WTC11 (cell line): ENCODE measurements at regions not wholly inside any gene's neighbourhood (a gene's known extent, or its start where the extent isn't known, plus 50 kb on each side); places are given as distances from the start of the nearest gene placed in this dataset.
"Not testable (repeated sequence)": the region's sequence is repeated elsewhere in the genome, so short reads cannot be mapped to it uniquely, and the experiment has no call there.

ENCODE experiments used
- ATAC-seq: fragments of 200-7000 bp; cut with Tn5 transposase; 2 replicates; pipeline ENCODE4 v1.10.0; 2021; ENCODE audit warnings: mild to moderate bottlenecking, moderate library complexity
- CTCF ChIA-PET: fragments of 300-600 bp; sonication (Branson Sonifier 250); formaldehyde crosslinking; loops from one replicate; lab custom pipeline; 2021; ENCODE audit warnings: antibody characterized with exemption; lab: Charles Lee
- POLR2A ChIA-PET: fragments of 350-600 bp; sonication (Branson Sonifier 250); formaldehyde crosslinking; loops from one replicate; lab custom pipeline; 2021; ENCODE audit warnings: antibody characterized with exemption; lab: Charles Lee
- DNase-seq: peaks from one replicate; pipeline ENCODE4 v3.0.0; 2021; ENCODE audit warnings: low spot score
- H3K27ac Mint-ChIP-seq: 2 replicates; pipeline ENCODE4 v1.8.0; 2021; ENCODE audit warnings: mixed read lengths
- H3K27me3 Mint-ChIP-seq: 2 replicates; pipeline ENCODE4 v1.8.0; 2021; ENCODE audit warnings: low read depth, mild to moderate bottlenecking, moderate library complexity, mixed read lengths
- H3K36me3 Mint-ChIP-seq: 2 replicates; pipeline ENCODE4 v1.8.0; 2021; ENCODE audit warnings: mixed read lengths
- H3K4me1 Mint-ChIP-seq: 2 replicates; pipeline ENCODE4 v1.8.0; 2022; ENCODE audit warnings: mixed read lengths
- H3K4me3 Mint-ChIP-seq: 2 replicates; pipeline ENCODE4 v1.8.0; 2021; ENCODE audit warnings: mild to moderate bottlenecking, moderate library complexity, mixed read lengths
- H3K9me3 Mint-ChIP-seq: 2 replicates; pipeline ENCODE4 v1.8.0; 2021; ENCODE audit warnings: mixed read lengths
- ATF1 ChIP-seq: sonication (generic); formaldehyde crosslinking; IDR thresholded peaks from 2 replicates; pipeline ENCODE4 v1.8.1; 2023; ENCODE audit warnings: mild to moderate bottlenecking, moderate library complexity, missing genetic modification reagents
- HMGA2 ChIP-seq: fragments of 250-450 bp; sonication (Bioruptor Pico); IDR thresholded peaks from 2 replicates; pipeline ENCODE4 v1.4.0; 2021; ENCODE audit warnings: mild to moderate bottlenecking, moderate library complexity
- KAT7 ChIP-seq: sonication (generic); formaldehyde crosslinking; IDR thresholded peaks from 2 replicates; pipeline ENCODE4 v1.8.1; 2023; ENCODE audit warnings: missing genetic modification reagents, mild to moderate bottlenecking, borderline replicate concordance
- MYBL2 ChIP-seq: sonication (generic); formaldehyde crosslinking; IDR thresholded peaks from 2 replicates; pipeline ENCODE4 v1.8.1; 2023; ENCODE audit warnings: mild to moderate bottlenecking, moderate library complexity, missing genetic modification reagents
- NFATC4 ChIP-seq: fragments of 250-450 bp; sonication (Bioruptor Pico); IDR thresholded peaks from 2 replicates; pipeline ENCODE4 v1.9.0; 2021; ENCODE audit warnings: mild to moderate bottlenecking
- RORB ChIP-seq: fragments of 250-450 bp; sonication (Bioruptor Pico); IDR thresholded peaks from 2 replicates; pipeline ENCODE4 v1.9.0; 2021; ENCODE audit warnings: mild to moderate bottlenecking
- ZNF317 ChIP-seq: sonication (generic); formaldehyde crosslinking; IDR thresholded peaks from 2 replicates; pipeline ENCODE4 v1.8.1; 2023; ENCODE audit warnings: low read depth, mild to moderate bottlenecking, moderate library complexity, missing genetic modification reagents, borderline replicate concordance
- TF ChIP-seq, protein P1 (sequence below): fragments of 250-450 bp; sonication (Bioruptor Pico); IDR thresholded peaks from 2 replicates; pipeline ENCODE4 v1.9.0; 2021; ENCODE audit warnings: mild to moderate bottlenecking
- TF ChIP-seq, protein P2 (sequence below): sonication (generic); formaldehyde crosslinking; IDR thresholded peaks from 2 replicates; pipeline ENCODE4 v1.8.1; 2022; ENCODE audit warnings: missing genetic modification reagents, borderline replicate concordance
- TF ChIP-seq, protein P3 (sequence below): sonication (generic); formaldehyde crosslinking; IDR thresholded peaks from 2 replicates; pipeline ENCODE4 v1.8.0; 2022; ENCODE audit warnings: mild to moderate bottlenecking, missing genetic modification reagents
- TF ChIP-seq, protein P4 (sequence below): sonication (generic); formaldehyde crosslinking; IDR thresholded peaks from 2 replicates; pipeline ENCODE4 v1.8.1; 2023; ENCODE audit warnings: mild to moderate bottlenecking, missing genetic modification reagents
- TF ChIP-seq, protein P5 (sequence below): sonication (generic); formaldehyde crosslinking; IDR thresholded peaks from 2 replicates; pipeline ENCODE4 v1.8.1; 2022; ENCODE audit warnings: mild to moderate bottlenecking, moderate library complexity, missing genetic modification reagents
- TF ChIP-seq, protein P6 (sequence below): sonication (generic); formaldehyde crosslinking; IDR thresholded peaks from 2 replicates; pipeline ENCODE4 v1.8.1; 2023; ENCODE audit warnings: mild to moderate bottlenecking, moderate library complexity, missing genetic modification reagents

DNA sequence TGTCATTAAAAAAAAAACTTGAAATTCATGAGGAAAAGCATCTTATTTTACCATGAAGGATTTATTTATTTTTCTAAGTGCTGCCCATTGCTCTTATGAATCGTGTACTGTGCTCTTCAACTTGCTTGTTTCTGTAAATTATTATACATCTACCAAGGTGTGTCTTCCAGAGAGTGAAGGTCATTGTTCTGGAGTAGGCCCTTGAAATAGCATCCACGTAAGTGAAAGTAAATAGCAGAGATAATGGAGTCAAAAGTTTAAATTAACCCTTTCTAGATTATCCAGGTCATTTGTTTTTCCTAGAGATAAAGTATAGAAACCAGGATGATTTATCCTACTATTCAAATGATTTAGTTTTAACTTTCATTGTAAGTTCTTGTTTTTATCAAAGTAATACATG is 473.1 kb downstream of the DIRAS2 start (continued):
- TF ChIP-seq, protein P1, sequence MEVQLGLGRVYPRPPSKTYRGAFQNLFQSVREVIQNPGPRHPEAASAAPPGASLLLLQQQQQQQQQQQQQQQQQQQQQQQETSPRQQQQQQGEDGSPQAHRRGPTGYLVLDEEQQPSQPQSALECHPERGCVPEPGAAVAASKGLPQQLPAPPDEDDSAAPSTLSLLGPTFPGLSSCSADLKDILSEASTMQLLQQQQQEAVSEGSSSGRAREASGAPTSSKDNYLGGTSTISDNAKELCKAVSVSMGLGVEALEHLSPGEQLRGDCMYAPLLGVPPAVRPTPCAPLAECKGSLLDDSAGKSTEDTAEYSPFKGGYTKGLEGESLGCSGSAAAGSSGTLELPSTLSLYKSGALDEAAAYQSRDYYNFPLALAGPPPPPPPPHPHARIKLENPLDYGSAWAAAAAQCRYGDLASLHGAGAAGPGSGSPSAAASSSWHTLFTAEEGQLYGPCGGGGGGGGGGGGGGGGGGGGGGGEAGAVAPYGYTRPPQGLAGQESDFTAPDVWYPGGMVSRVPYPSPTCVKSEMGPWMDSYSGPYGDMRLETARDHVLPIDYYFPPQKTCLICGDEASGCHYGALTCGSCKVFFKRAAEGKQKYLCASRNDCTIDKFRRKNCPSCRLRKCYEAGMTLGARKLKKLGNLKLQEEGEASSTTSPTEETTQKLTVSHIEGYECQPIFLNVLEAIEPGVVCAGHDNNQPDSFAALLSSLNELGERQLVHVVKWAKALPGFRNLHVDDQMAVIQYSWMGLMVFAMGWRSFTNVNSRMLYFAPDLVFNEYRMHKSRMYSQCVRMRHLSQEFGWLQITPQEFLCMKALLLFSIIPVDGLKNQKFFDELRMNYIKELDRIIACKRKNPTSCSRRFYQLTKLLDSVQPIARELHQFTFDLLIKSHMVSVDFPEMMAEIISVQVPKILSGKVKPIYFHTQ: no peak
- TF ChIP-seq, protein P2, sequence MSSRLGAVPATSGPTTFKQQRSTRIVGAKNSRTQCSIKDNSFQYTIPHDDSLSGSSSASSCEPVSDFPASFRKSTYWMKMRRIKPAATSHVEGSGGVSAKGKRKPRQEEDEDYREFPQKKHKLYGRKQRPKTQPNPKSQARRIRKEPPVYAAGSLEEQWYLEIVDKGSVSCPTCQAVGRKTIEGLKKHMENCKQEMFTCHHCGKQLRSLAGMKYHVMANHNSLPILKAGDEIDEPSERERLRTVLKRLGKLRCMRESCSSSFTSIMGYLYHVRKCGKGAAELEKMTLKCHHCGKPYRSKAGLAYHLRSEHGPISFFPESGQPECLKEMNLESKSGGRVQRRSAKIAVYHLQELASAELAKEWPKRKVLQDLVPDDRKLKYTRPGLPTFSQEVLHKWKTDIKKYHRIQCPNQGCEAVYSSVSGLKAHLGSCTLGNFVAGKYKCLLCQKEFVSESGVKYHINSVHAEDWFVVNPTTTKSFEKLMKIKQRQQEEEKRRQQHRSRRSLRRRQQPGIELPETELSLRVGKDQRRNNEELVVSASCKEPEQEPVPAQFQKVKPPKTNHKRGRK (CRISPR knock-in tag): no peak
- TF ChIP-seq, protein P3, sequence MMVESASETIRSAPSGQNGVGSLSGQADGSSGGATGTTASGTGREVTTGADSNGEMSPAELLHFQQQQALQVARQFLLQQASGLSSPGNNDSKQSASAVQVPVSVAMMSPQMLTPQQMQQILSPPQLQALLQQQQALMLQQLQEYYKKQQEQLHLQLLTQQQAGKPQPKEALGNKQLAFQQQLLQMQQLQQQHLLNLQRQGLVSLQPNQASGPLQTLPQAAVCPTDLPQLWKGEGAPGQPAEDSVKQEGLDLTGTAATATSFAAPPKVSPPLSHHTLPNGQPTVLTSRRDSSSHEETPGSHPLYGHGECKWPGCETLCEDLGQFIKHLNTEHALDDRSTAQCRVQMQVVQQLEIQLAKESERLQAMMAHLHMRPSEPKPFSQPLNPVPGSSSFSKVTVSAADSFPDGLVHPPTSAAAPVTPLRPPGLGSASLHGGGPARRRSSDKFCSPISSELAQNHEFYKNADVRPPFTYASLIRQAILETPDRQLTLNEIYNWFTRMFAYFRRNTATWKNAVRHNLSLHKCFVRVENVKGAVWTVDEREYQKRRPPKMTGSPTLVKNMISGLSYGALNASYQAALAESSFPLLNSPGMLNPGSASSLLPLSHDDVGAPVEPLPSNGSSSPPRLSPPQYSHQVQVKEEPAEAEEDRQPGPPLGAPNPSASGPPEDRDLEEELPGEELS (CRISPR knock-in tag): no peak
- TF ChIP-seq ATF1 (CRISPR knock-in tag) (no peak), NFATC4 (CRISPR knock-in tag) (no peak)
- TF ChIP-seq, protein P4, sequence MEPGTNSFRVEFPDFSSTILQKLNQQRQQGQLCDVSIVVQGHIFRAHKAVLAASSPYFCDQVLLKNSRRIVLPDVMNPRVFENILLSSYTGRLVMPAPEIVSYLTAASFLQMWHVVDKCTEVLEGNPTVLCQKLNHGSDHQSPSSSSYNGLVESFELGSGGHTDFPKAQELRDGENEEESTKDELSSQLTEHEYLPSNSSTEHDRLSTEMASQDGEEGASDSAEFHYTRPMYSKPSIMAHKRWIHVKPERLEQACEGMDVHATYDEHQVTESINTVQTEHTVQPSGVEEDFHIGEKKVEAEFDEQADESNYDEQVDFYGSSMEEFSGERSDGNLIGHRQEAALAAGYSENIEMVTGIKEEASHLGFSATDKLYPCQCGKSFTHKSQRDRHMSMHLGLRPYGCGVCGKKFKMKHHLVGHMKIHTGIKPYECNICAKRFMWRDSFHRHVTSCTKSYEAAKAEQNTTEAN (CRISPR knock-in tag): no peak
- TF ChIP-seq, all 79 proteins: peak for 0

DNA sequence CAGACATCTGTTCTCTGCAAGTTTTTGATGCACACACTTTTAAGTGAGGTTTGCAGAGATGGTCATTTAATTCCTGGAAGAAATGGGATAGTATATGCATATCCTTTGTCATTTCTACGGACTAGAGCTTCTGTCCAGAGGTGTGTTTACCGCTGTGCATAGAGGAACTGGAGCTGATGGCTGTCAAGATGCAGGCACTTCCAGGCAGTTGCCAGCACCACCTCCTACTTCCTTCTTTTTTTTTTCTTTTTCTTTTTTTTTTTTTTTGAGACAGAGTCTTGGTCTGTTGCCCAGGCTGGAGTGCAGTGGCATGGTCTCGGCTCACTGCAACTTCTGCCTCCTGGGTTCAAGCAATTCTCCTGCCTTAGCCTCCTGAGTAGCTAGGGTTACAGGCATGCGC is 468.7 kb downstream of the DIRAS2 start:
- H3K27ac Mint-ChIP-seq, H3K9me3 Mint-ChIP-seq, H3K27me3 Mint-ChIP-seq, CTCF ChIA-PET, H3K36me3 Mint-ChIP-seq, POLR2A ChIA-PET, H3K4me1 Mint-ChIP-seq, H3K4me3 Mint-ChIP-seq, DNase-seq, ATAC-seq: not testable (repeated sequence)

DNA sequence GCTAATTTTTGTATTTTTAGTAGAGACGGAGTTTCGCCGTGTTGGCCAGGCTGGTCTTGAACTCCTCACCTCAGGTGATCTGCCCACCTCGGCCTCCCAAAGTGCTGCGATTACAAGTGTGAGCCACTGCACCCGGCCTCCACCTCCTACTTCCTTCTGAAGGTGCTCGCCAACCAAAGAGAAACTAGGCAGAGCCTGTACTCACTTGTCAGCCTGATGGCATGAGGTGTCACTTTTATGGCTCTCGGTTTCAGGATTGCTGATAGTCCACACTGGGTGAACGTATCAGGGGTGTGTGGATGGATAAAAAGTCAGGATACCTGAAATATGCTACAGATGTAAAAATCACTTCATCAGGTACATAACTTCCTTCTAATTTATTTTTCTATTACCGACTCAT is 468.3 kb downstream of the DIRAS2 start:
- DNase-seq, H3K4me1 Mint-ChIP-seq, H3K27ac Mint-ChIP-seq, H3K27me3 Mint-ChIP-seq, H3K36me3 Mint-ChIP-seq, ATAC-seq, CTCF ChIA-PET, H3K4me3 Mint-ChIP-seq, H3K9me3 Mint-ChIP-seq: not testable (repeated sequence)
- POLR2A ChIA-PET: interaction anchor here (0.6 kb wide), 1 partner anchor 184 kb away, joined by 3 read pairs; no protein-coding TSS in a partner anchor

DNA sequence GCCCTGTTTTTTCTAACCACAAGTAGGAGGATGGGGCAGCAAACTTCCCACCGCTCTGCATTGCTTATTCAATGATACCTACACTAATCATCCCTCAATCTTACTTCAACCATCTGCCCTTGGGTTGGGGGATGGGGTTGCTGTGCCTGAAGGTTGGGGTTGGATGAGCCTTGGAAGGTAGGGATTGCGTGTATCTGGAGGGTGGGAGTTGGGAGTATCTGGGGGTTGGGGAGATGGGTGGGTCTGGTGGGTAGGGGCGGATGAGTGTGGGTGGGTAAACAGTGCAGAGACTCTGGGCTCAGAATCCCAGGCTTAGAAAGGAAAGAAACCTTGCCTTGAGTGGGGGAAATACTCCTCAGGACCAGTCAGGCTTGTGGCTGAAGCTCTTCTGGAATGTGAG is 467.4 kb downstream of the DIRAS2 start:
- peaks cover 3% of the 10 kb centered on the region for H3K9me3 Mint-ChIP-seq
- ATAC-seq (no peak), DNase-seq (no peak)
- CTCF ChIA-PET: interaction anchor here (0.6 kb wide), 1 partner anchor 989 kb away, joined by 3 read pairs; no protein-coding TSS in a partner anchor
- no peak overlapping the region for H3K27ac Mint-ChIP-seq
- H3K36me3 Mint-ChIP-seq: no peaks in the 10 kb centered on the region
- H3K4me1 Mint-ChIP-seq: 0 out of 2 replicates have a peak, but pooled peaks cover under 1% of the 10 kb centered on the region
- peaks cover 2% of the 10 kb centered on the region; the same call in 1 of the 2 replicates for H3K27me3 Mint-ChIP-seq
- H3K4me3 Mint-ChIP-seq: no peak overlapping the region
- POLR2A ChIA-PET: no interaction called here
- TF ChIP-seq, protein P5, sequence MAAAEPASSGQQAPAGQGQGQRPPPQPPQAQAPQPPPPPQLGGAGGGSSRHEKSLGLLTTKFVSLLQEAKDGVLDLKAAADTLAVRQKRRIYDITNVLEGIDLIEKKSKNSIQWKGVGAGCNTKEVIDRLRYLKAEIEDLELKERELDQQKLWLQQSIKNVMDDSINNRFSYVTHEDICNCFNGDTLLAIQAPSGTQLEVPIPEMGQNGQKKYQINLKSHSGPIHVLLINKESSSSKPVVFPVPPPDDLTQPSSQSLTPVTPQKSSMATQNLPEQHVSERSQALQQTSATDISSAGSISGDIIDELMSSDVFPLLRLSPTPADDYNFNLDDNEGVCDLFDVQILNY (CRISPR knock-in tag): no peak
- TF ChIP-seq, protein P6, sequence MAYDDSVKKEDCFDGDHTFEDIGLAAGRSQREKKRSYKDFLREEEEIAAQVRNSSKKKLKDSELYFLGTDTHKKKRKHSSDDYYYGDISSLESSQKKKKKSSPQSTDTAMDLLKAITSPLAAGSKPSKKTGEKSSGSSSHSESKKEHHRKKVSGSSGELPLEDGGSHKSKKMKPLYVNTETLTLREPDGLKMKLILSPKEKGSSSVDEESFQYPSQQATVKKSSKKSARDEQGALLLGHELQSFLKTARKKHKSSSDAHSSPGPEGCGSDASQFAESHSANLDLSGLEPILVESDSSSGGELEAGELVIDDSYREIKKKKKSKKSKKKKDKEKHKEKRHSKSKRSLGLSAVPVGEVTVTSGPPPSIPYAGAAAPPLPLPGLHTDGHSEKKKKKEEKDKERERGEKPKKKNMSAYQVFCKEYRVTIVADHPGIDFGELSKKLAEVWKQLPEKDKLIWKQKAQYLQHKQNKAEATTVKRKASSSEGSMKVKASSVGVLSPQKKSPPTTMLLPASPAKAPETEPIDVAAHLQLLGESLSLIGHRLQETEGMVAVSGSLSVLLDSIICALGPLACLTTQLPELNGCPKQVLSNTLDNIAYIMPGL (CRISPR knock-in tag): no peak
- TF ChIP-seq ZNF317 (no peak), RORB (no peak), KAT7 (CRISPR knock-in tag) (no peak), HMGA2 (CRISPR knock-in tag) (no peak), MYBL2 (no peak)
- TF ChIP-seq, protein P2 (CRISPR knock-in tag): no peak
